ENCODE measurements at regions not wholly inside any gene's neighbourhood (a gene's known extent, or its start where the extent isn't known, plus 50 kb on each side); places are given as distances from the start of the nearest gene placed in this dataset.

GRCh38 chr5:173750538-173751265, 134.3 kb upstream of the BOD1 start:
- H3K4me3 ChIP-seq (ENCODE audit: low read depth, low read length), result no peak overlapping the region
- TF ChIP-seq, protein P1, sequence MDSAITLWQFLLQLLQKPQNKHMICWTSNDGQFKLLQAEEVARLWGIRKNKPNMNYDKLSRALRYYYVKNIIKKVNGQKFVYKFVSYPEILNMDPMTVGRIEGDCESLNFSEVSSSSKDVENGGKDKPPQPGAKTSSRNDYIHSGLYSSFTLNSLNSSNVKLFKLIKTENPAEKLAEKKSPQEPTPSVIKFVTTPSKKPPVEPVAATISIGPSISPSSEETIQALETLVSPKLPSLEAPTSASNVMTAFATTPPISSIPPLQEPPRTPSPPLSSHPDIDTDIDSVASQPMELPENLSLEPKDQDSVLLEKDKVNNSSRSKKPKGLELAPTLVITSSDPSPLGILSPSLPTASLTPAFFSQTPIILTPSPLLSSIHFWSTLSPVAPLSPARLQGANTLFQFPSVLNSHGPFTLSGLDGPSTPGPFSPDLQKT (IDR thresholded peaks at IDR 0.05; ENCODE audit: borderline replicate concordance, low read depth, low read length), result no peak
- TF ChIP-seq ZNF133 (tag by site-specific recombination; IDR thresholded peaks at IDR 0.05), result no peak
- TF ChIP-seq, protein P2, sequence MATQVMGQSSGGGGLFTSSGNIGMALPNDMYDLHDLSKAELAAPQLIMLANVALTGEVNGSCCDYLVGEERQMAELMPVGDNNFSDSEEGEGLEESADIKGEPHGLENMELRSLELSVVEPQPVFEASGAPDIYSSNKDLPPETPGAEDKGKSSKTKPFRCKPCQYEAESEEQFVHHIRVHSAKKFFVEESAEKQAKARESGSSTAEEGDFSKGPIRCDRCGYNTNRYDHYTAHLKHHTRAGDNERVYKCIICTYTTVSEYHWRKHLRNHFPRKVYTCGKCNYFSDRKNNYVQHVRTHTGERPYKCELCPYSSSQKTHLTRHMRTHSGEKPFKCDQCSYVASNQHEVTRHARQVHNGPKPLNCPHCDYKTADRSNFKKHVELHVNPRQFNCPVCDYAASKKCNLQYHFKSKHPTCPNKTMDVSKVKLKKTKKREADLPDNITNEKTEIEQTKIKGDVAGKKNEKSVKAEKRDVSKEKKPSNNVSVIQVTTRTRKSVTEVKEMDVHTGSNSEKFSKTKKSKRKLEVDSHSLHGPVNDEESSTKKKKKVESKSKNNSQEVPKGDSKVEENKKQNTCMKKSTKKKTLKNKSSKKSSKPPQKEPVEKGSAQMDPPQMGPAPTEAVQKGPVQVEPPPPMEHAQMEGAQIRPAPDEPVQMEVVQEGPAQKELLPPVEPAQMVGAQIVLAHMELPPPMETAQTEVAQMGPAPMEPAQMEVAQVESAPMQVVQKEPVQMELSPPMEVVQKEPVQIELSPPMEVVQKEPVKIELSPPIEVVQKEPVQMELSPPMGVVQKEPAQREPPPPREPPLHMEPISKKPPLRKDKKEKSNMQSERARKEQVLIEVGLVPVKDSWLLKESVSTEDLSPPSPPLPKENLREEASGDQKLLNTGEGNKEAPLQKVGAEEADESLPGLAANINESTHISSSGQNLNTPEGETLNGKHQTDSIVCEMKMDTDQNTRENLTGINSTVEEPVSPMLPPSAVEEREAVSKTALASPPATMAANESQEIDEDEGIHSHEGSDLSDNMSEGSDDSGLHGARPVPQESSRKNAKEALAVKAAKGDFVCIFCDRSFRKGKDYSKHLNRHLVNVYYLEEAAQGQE (tag by site-specific recombination; IDR thresholded peaks at IDR 0.05), result no peak
- TF ChIP-seq ZNF311 (tag by site-specific recombination; IDR thresholded peaks at IDR 0.05; ENCODE audit: borderline replicate concordance), result no peak
- H3K9me3 ChIP-seq (ENCODE audit: control insufficient read depth, insufficient read depth, low read depth, low read length), result no peaks in the 10 kb centered on the region
- ChIA-PET POLR2A (no interaction called here), CTCF (no interaction called here)
- no peaks in the 10 kb centered on the region for H3K36me3 ChIP-seq (ENCODE audit: control insufficient read depth in 2 of 2, insufficient read depth in 1 of 2, low read length in 2 of 2)
- peaks cover 4% of the 10 kb centered on the region for H3K4me1 ChIP-seq (ENCODE audit: control insufficient read depth, insufficient read depth, low read length)
- no peak overlapping the region for H3K27ac ChIP-seq (ENCODE audit: extremely low read depth, low read depth, low read length)

DNA sequence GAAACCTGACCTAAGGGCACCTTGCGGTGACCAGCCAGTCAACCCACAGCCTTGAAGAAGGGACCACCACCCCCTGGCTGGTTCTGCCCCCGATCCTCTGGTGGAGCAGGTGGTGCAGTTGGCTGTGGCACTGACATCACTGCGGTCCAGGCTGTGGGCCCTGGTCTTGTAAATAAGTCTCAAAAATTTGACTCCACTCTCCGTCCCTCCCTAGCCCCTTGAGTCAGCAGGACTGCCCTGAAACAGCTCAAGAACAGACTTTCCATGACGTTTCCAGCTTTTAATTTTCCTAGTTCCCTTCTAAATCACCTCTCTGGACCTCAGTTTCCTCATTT, 134.8 kb upstream of the BOD1 start:
- H3K9me3 ChIP-seq (ENCODE audit: control insufficient read depth, insufficient read depth, low read depth, low read length), result no peaks in the 10 kb centered on the region
- TF ChIP-seq ZBTB48 (tag by site-specific recombination; IDR thresholded peaks at IDR 0.05) (no peak), ZNF24 (tag by site-specific recombination; IDR thresholded peaks at IDR 0.05) (no peak), ZNF514 (tag by site-specific recombination; IDR thresholded peaks at IDR 0.05) (no peak), ZNF571 (tag by site-specific recombination; IDR thresholded peaks at IDR 0.05) (no peak), ZNF664 (tag by site-specific recombination; IDR thresholded peaks at IDR 0.05) (no peak), ZNF423 (tag by site-specific recombination; IDR thresholded peaks at IDR 0.05) (no peak), ZNF354C (tag by site-specific recombination; IDR thresholded peaks at IDR 0.05; ENCODE audit: borderline replicate concordance, low read depth) (no peak), ZNF600 (tag by site-specific recombination; IDR thresholded peaks at IDR 0.05) (no peak), ZNF362 (tag by site-specific recombination; IDR thresholded peaks at IDR 0.05) (no peak), ZNF621 (tag by site-specific recombination; IDR thresholded peaks at IDR 0.05) (no peak), ZNF10 (tag by site-specific recombination; IDR thresholded peaks at IDR 0.05) (no peak), ZBTB20 (tag by site-specific recombination; IDR thresholded peaks at IDR 0.05) (no peak)
- TF ChIP-seq, protein P3, sequence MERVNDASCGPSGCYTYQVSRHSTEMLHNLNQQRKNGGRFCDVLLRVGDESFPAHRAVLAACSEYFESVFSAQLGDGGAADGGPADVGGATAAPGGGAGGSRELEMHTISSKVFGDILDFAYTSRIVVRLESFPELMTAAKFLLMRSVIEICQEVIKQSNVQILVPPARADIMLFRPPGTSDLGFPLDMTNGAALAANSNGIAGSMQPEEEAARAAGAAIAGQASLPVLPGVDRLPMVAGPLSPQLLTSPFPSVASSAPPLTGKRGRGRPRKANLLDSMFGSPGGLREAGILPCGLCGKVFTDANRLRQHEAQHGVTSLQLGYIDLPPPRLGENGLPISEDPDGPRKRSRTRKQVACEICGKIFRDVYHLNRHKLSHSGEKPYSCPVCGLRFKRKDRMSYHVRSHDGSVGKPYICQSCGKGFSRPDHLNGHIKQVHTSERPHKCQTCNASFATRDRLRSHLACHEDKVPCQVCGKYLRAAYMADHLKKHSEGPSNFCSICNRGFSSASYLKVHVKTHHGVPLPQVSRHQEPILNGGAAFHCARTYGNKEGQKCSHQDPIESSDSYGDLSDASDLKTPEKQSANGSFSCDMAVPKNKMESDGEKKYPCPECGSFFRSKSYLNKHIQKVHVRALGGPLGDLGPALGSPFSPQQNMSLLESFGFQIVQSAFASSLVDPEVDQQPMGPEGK (tag by site-specific recombination; IDR thresholded peaks at IDR 0.05), result no peak
- TF ChIP-seq, protein P4, sequence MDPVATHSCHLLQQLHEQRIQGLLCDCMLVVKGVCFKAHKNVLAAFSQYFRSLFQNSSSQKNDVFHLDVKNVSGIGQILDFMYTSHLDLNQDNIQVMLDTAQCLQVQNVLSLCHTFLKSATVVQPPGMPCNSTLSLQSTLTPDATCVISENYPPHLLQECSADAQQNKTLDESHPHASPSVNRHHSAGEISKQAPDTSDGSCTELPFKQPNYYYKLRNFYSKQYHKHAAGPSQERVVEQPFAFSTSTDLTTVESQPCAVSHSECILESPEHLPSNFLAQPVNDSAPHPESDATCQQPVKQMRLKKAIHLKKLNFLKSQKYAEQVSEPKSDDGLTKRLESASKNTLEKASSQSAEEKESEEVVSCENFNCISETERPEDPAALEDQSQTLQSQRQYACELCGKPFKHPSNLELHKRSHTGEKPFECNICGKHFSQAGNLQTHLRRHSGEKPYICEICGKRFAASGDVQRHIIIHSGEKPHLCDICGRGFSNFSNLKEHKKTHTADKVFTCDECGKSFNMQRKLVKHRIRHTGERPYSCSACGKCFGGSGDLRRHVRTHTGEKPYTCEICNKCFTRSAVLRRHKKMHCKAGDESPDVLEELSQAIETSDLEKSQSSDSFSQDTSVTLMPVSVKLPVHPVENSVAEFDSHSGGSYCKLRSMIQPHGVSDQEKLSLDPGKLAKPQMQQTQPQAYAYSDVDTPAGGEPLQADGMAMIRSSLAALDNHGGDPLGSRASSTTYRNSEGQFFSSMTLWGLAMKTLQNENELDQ (tag by site-specific recombination; IDR thresholded peaks at IDR 0.05; ENCODE audit: low read depth), result no peak
- ChIA-PET CTCF (no interaction called here), POLR2A (no interaction called here)
- H3K27ac ChIP-seq (ENCODE audit: extremely low read depth, low read depth, low read length), result no peak overlapping the region
- H3K36me3 ChIP-seq (ENCODE audit: control insufficient read depth in 2 of 2, insufficient read depth in 1 of 2, low read length in 2 of 2), result no peaks in the 10 kb centered on the region
- no peak overlapping the region for H3K4me3 ChIP-seq (ENCODE audit: low read depth, low read length)
- peaks cover 4% of the 10 kb centered on the region for H3K4me1 ChIP-seq (ENCODE audit: control insufficient read depth, insufficient read depth, low read length)

Measured in HEK293 (cell line).